GM12878 (cell line): ENCODE measurements at regions not wholly inside any gene's neighbourhood (a gene's known extent, or its start where the extent isn't known, plus 50 kb on each side); places are given as distances from the start of the nearest gene placed in this dataset.

Source experiments
- ATAC-seq: fragments of 200-7000 bp; cut with Tn5 transposase; 3 replicates; pipeline ENCODE4 v1.9.1; 2020; ENCODE audit warnings: mild to moderate bottlenecking, moderate library complexity
- BruUV-seq: library from RNA; stranded (reverse); fragments of 400-500 nt; replicated peaks from 2 replicates; lab custom pipeline; 2021; lab: Mats Ljungman, UMichigan
- CTCF ChIA-PET: fragments of 300-600 bp; sonication (Branson Sonifier 250); formaldehyde crosslinking; extraction: SDS; loops from one replicate; lab custom pipeline; 2021; ENCODE audit warnings: inconsistent platforms; lab: Yijun Ruan, JAX
- POLR2A ChIA-PET: fragments of 350-600 bp; formaldehyde crosslinking; extraction: SDS; loops from one replicate; lab custom pipeline; 2021; ENCODE audit warnings: inconsistent platforms; lab: Charles Lee
- RAD21 ChIA-PET: fragments of 300-600 bp; sonication (Branson Sonifier 250); formaldehyde crosslinking; loops from one replicate; lab custom pipeline; 2023; ENCODE audit warnings: antibody characterized with exemption; ENCODE audit not compliant: unreplicated experiment; lab: Charles Lee
- SMC1A ChIA-PET: fragments of 300-600 bp; sonication (Branson Sonifier 250); formaldehyde crosslinking; loops from one replicate; lab custom pipeline; 2023; ENCODE audit not compliant: unreplicated experiment, uncharacterized antibody; lab: Charles Lee
- DNase-seq: peaks from one replicate; pipeline ENCODE4 v3.0.0-alpha.2; 2011; ENCODE audit warnings: low read depth, low spot score
- FAIRE-seq: peaks from 3 replicates; lab custom pipeline; 2011; peaks lifted over from hg19 to GRCh38; lab: Jason Lieb, UNC
- H2AFZ ChIP-seq: 2 replicates; pipeline ENCODE4 v1.6.0; 2011; ENCODE audit warnings: low read depth, low read length, control low read depth; ENCODE audit not compliant: control insufficient read depth
- H3K27ac ChIP-seq: 2 replicates; pipeline ENCODE4 v1.5.1; 2011; ENCODE audit warnings: control low read depth; ENCODE audit not compliant: control insufficient read depth, insufficient read depth
- H3K27me3 ChIP-seq, 2 experiments: replicated peaks in 1 of 2; 2 replicates each; pipeline versions ENCODE4 v1.6.0 to v1.6.1; 2011; ENCODE audit warnings: low read length in 1 of 2; ENCODE audit not compliant: control insufficient read depth in 2 of 2, insufficient read depth in 2 of 2
- H3K36me3 ChIP-seq, 2 experiments: 2 replicates each; pipeline ENCODE4 v1.5.1; 2011; ENCODE audit warnings: low read length in 1 of 2; ENCODE audit not compliant: control insufficient read depth in 2 of 2, insufficient read depth in 2 of 2
- H3K4me1 ChIP-seq: 2 replicates; pipeline ENCODE4 v1.6.1; 2011; ENCODE audit warnings: mild to moderate bottlenecking, low read length, moderate library complexity, mixed read lengths; ENCODE audit not compliant: control insufficient read depth, insufficient read depth
- H3K4me2 ChIP-seq: 2 replicates; pipeline ENCODE4 v1.6.0; 2011; ENCODE audit warnings: control low read depth; ENCODE audit not compliant: control insufficient read depth, insufficient read depth
- H3K4me3 ChIP-seq: fragments of 200-600 bp; sonication (generic); 2 replicates; pipeline ENCODE4 v1.5.1; 2016
- H3K79me2 ChIP-seq: 2 replicates; pipeline ENCODE4 v1.6.0; 2011; ENCODE audit warnings: low read length; ENCODE audit not compliant: control insufficient read depth, insufficient read depth
- H3K9ac ChIP-seq: 2 replicates; pipeline ENCODE4 v1.8.0; 2011; ENCODE audit warnings: low read length, control low read depth, mixed read lengths; ENCODE audit not compliant: control insufficient read depth, insufficient read depth
- H3K9me3 ChIP-seq: replicated peaks from 3 replicates; pipeline ENCODE4 v1.5.1; 2011; ENCODE audit warnings: mild to moderate bottlenecking, low read length; ENCODE audit not compliant: control insufficient read depth, insufficient read depth
- H4K20me1 ChIP-seq: 2 replicates; pipeline ENCODE4 v1.6.0; 2011; ENCODE audit not compliant: control insufficient read depth, insufficient read depth
- EGR1 ChIP-seq, 2 experiments: IDR thresholded peaks; 1 replicate in 1 of 2; 2 replicates in 1 of 2; pipeline ENCODE4 v1.6.1; 2011 to 2012; ENCODE audit warnings: low read depth in 2 of 2, low read length in 2 of 2, borderline replicate concordance in 1 of 2, mild to moderate bottlenecking in 1 of 2, moderate library complexity in 1 of 2
- EP300 ChIP-seq, 2 experiments: fragments of 150-350 bp in 1 of 2; IDR thresholded peaks; 2 replicates each; pipeline ENCODE4 v1.6.1; 2011 to 2012; ENCODE audit warnings: low read depth in 2 of 2, low read length in 2 of 2, borderline replicate concordance in 1 of 2, improper control_type of control experiment in 1 of 2, inconsistent platforms in 1 of 2; ENCODE audit not compliant: control insufficient read depth in 1 of 2
- GATAD2B ChIP-seq: fragments of 450-650 bp; conservative IDR thresholded peaks from 2 replicates; pipeline ENCODE4 v1.6.1; 2017; ENCODE audit warnings: low read depth, mild to moderate bottlenecking, moderate library complexity
- IRF4 ChIP-seq: IDR thresholded peaks from 2 replicates; pipeline ENCODE4 v1.6.1; 2011; ENCODE audit warnings: low read depth, low read length
- POLR2A ChIP-seq: IDR thresholded peaks from 2 replicates; pipeline ENCODE4 v1.6.1; 2011; ENCODE audit warnings: low read depth, mild to moderate bottlenecking, low read length
- SMARCA5 ChIP-seq: fragments of 450-650 bp; IDR thresholded peaks from 2 replicates; pipeline ENCODE4 v1.6.1; 2017; ENCODE audit warnings: mild to moderate bottlenecking
- STAT3 ChIP-seq: IDR thresholded peaks from 2 replicates; pipeline ENCODE4 v1.6.1; 2011; ENCODE audit warnings: low read depth, low read length, improper control_type of control experiment
- SUZ12 ChIP-seq: fragments of 200-600 bp; sonication (generic); IDR thresholded peaks from one replicate; pipeline ENCODE4 v1.6.1; 2018; ENCODE audit warnings: antibody characterized with exemption, mild to moderate bottlenecking; ENCODE audit not compliant: unreplicated experiment
- TCF12 ChIP-seq: IDR thresholded peaks from 2 replicates; pipeline ENCODE4 v1.6.1; 2011; ENCODE audit warnings: low read depth, mild to moderate bottlenecking, low read length
- ZNF207 ChIP-seq: fragments of 450-650 bp; IDR thresholded peaks from 2 replicates; pipeline ENCODE4 v1.6.1; 2014; ENCODE audit warnings: antibody characterized with exemption, mild to moderate bottlenecking, borderline replicate concordance
- ZNF274 ChIP-seq: IDR thresholded peaks from one replicate; pipeline ENCODE4 v1.8.0; 2011; ENCODE audit not compliant: insufficient read length, insufficient read depth
- WGBS: methylation state at CpG from one replicate; pipeline ENCODE4 v1.1.6; 2016; ENCODE audit warnings: low lambda C conversion rate; ENCODE audit not compliant: insufficient replicate concordance, insufficient coverage; ENCODE audit errors: missing lambda C conversion rate; 5-methylcytosine and 5-hydroxymethylcytosine counted together
- in situ Hi-C: fragments of 300-500 bp; cut with MboI; formaldehyde crosslinking; loops from 9 replicates; pipeline ENCODE4 v1.14.3; 2018; ENCODE audit warnings: mixed read lengths
- intact Hi-C: fragments of 100-400 bp; cut with micrococcal nuclease; formaldehyde crosslinking; loops from one replicate; pipeline ENCODE4 v1.14.2; 2022; ENCODE audit not compliant: unreplicated experiment

DNA sequence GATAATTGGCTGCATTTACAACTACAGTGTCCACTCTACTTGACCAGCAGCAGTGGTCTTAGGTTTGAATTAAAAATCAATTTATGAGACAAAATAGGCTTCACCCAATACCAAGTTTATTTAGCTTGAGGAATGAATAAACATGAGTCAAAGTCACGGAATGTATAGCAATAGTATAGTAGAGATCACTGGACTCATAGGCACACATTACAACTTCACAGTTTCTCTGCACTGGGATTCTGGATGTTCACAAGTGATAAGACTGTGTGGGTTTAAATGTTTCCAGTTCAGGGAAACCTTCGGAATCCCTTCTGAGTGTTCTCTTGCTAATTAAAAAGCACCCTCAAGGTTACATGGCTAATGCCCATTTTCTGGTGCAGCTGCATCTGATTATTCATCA, 1064.9 kb downstream of the SLITRK5 start:
- no peak overlapping the region for H3K4me3 ChIP-seq
- no peaks in the 10 kb centered on the region for H3K27me3 ChIP-seq
- no peak overlapping the region for H3K27ac ChIP-seq
- no peaks in the 10 kb centered on the region for H3K79me2 ChIP-seq
- ChIA-PET POLR2A (no interaction called here), SMC1A (no interaction called here), CTCF (no interaction called here), RAD21 (no interaction called here)
- intact Hi-C loops, result no loop called here
- 4% methylated on average over 2 of the region's 2 CpGs for WGBS
- in situ Hi-C loops, result no loop called here
- H2AFZ ChIP-seq, result no peak overlapping the region
- no peak overlapping the region for H3K9ac ChIP-seq
- no TSS peak for BruUV-seq
- FAIRE-seq, result no peak
- H3K36me3 ChIP-seq, result no peaks in the 10 kb centered on the region
- no peaks in the 10 kb centered on the region for H4K20me1 ChIP-seq
- H3K9me3 ChIP-seq, result no peaks in the 10 kb centered on the region
- no peak for TF ChIP-seq ZNF274
- TF ChIP-seq ZNF207, result no peak
- TF ChIP-seq SMARCA5, result no peak
- no peak for TF ChIP-seq POLR2A
- no peak for TF ChIP-seq SUZ12
- TF ChIP-seq STAT3, result no peak
- no peak for TF ChIP-seq IRF4
- TF ChIP-seq EP300 (IDR thresholded peaks at IDR 0.05; ENCODE audit: borderline replicate concordance in 1 of 2, control insufficient read depth in 1 of 2, low read depth in 2 of 2, low read length in 2 of 2), result no peak
- TF ChIP-seq, all 136 proteins: peak for 0
- no peak overlapping the region for H3K4me2 ChIP-seq
- no peak for ATAC-seq
- no peaks in the 10 kb centered on the region for H3K4me1 ChIP-seq
- DNase-seq, result no peak

GRCh38 chr13:88739195-88739594, 1068.0 kb downstream of the SLITRK5 start:
- Histone ChIP-seq H4K20me1 (no peaks in the 10 kb centered on the region), H3K4me3 (no peak overlapping the region), H3K9ac (no peak overlapping the region), H3K79me2 (no peaks in the 10 kb centered on the region), H2AFZ (no peak overlapping the region), H3K27me3 (no peaks in the 10 kb centered on the region), H3K4me2 (no peak overlapping the region), H3K9me3 (no peaks in the 10 kb centered on the region), H3K27ac (no peak overlapping the region), H3K4me1 (no peaks in the 10 kb centered on the region), H3K36me3 (no peaks in the 10 kb centered on the region)
- CTCF ChIA-PET, result interaction anchor here (1.0 kb wide), 1 partner anchor 14 kb away, joined by 3 read pairs; no protein-coding TSS in a partner anchor
- RAD21 ChIA-PET, result no interaction called here
- in situ Hi-C loops, result no loop called here
- BruUV-seq, result no TSS peak
- intact Hi-C loops, result no loop called here
- DNase-seq (no peak), ATAC-seq (no peak), FAIRE-seq (no peak)
- SMC1A ChIA-PET, result interaction anchor here (1.4 kb wide), 1 partner anchor 34 kb away, joined by 3 read pairs; no protein-coding TSS in a partner anchor
- WGBS, result 12% methylated on average over 4 of the region's 4 CpGs
- POLR2A ChIA-PET, result no interaction called here
- no peak for TF ChIP-seq GATAD2B
- no peak for TF ChIP-seq EGR1 (IDR thresholded peaks at IDR 0.05; ENCODE audit: borderline replicate concordance in 1 of 2, low read depth in 2 of 2, low read length in 2 of 2)
- no peak for TF ChIP-seq TCF12
